K562 (cell line): ENCODE measurements at regions not wholly inside any gene's neighbourhood (a gene's known extent, or its start where the extent isn't known, plus 50 kb on each side); places are given as distances from the start of the nearest gene placed in this dataset.
A peak's percentile ranks its signal among the peaks of the same experiment; 100 is the strongest.

Experiments
- ATAC-seq: fragments of 200-7000 bp; cut with Tn5 transposase; 3 replicates; pipeline ENCODE4 v1.9.1; 2020; ENCODE audit warnings: moderate library complexity
- BruUV-seq: library from RNA; stranded (reverse); fragments of 400-500 nt; replicated peaks from 2 replicates; lab custom pipeline; 2021; lab: Mats Ljungman, UMichigan
- CTCF ChIA-PET: fragments of 300-600 bp; formaldehyde crosslinking; extraction: SDS; loops from one replicate; lab custom pipeline; 2021; ENCODE audit warnings: low intra/inter-chr PET ratio; lab: Yijun Ruan, JAX
- POLR2A ChIA-PET: fragments of 300-600, 350-650 bp; sonication (Branson Sonifier 250); formaldehyde crosslinking; extraction: SDS; loops from one replicate; lab custom pipeline; 2021; ENCODE audit warnings: antibody characterized with exemption, inconsistent platforms; lab: Yijun Ruan, JAX
- DNase-seq, 4 experiments: peaks; one replicate each; pipeline versions ENCODE4 v3.0.0 to v3.0.0-alpha.2; 2011 to 2018; ENCODE audit warnings: low spot score in 3 of 4, mixed read lengths in 3 of 4; ENCODE audit errors: extremely low read depth in 1 of 4
- FAIRE-seq: peaks from 2 replicates; lab custom pipeline; 2011; peaks lifted over from hg19 to GRCh38; lab: Jason Lieb, UNC
- H2AFZ ChIP-seq: 2 replicates; pipeline ENCODE4 v1.6.0; 2011; ENCODE audit warnings: low read depth, low read length, control low read depth, inconsistent platforms
- H3K27ac ChIP-seq: fragments of 200-600 bp; 3 replicates; pipeline ENCODE4 v1.8.0; 2011; ENCODE audit warnings: low read depth, mild to moderate bottlenecking, control low read depth, inconsistent platforms, low read length, moderate library complexity, mixed read lengths; ENCODE audit errors: extremely low read depth
- H3K27me3 ChIP-seq, 2 experiments: fragments of 300-600 bp in 1 of 2; 2 replicates in 1 of 2; 3 replicates in 1 of 2; pipeline versions ENCODE4 v1.6.0 to v1.8.0; 2011; ENCODE audit warnings: inconsistent platforms in 2 of 2, low read length in 2 of 2, mild to moderate bottlenecking in 1 of 2, mixed read lengths in 1 of 2, moderate library complexity in 1 of 2; ENCODE audit not compliant: control insufficient read depth in 2 of 2, insufficient read depth in 2 of 2
- H3K36me3 ChIP-seq: fragments of 300-600 bp; 3 replicates; pipeline ENCODE4 v1.8.0; 2011; ENCODE audit warnings: mild to moderate bottlenecking, low read length, inconsistent platforms; ENCODE audit not compliant: control insufficient read depth, insufficient read depth
- H3K4me1 ChIP-seq, 2 experiments: fragments of 200-600 bp in 1 of 2; replicated peaks in 1 of 2; 2 replicates in 1 of 2; 3 replicates in 1 of 2; pipeline versions ENCODE4 v1.5.1 to v1.8.0; 2011; ENCODE audit warnings: inconsistent platforms in 2 of 2, low read length in 2 of 2, mild to moderate bottlenecking in 1 of 2, mixed read lengths in 1 of 2, moderate library complexity in 1 of 2; ENCODE audit not compliant: control insufficient read depth in 2 of 2, insufficient read depth in 2 of 2
- H3K4me2 ChIP-seq: 2 replicates; pipeline ENCODE4 v1.6.1; 2011; ENCODE audit warnings: low read length, control low read depth, inconsistent platforms, mixed read lengths; ENCODE audit not compliant: insufficient read depth
- H3K4me3 ChIP-seq: fragments of 200-600 bp; sonication (generic), shearing (Covaris generic); 2 replicates; pipeline ENCODE4 v1.5.1; 2016; ENCODE audit warnings: control low read depth, inconsistent platforms
- H3K79me2 ChIP-seq: fragments of 200-600 bp; 3 replicates; pipeline ENCODE4 v1.8.0; 2011; ENCODE audit warnings: low read length, inconsistent platforms; ENCODE audit not compliant: control insufficient read depth, insufficient read depth
- H3K9ac ChIP-seq, 2 experiments: 2 replicates each; pipeline versions ENCODE4 v1.6.0 to v1.6.1; 2011; ENCODE audit warnings: low read depth in 2 of 2, low read length in 2 of 2, control low read depth in 1 of 2, inconsistent platforms in 1 of 2, mild to moderate bottlenecking in 1 of 2, mixed read lengths in 1 of 2; ENCODE audit not compliant: insufficient read depth in 1 of 2
- H3K9me1 ChIP-seq: one replicate; pipeline ENCODE4 v1.6.0; 2011; ENCODE audit warnings: inconsistent platforms, mild to moderate bottlenecking, low read length, moderate library complexity; ENCODE audit not compliant: control insufficient read depth, insufficient read depth
- H3K9me3 ChIP-seq: replicated peaks from 2 replicates; pipeline ENCODE4 v1.5.1; 2011; ENCODE audit warnings: low read depth, low read length, inconsistent platforms; ENCODE audit not compliant: control insufficient read depth, insufficient read depth
- H4K20me1 ChIP-seq: replicated peaks from 2 replicates; pipeline ENCODE4 v1.6.1; 2011; ENCODE audit warnings: low read length, inconsistent platforms, mixed read lengths; ENCODE audit not compliant: control insufficient read depth, insufficient read depth
- BMI1 ChIP-seq: fragments of 150-350 bp; IDR thresholded peaks from 2 replicates; pipeline ENCODE4 v1.6.1; 2014; ENCODE audit warnings: low read length
- HDAC3 ChIP-seq: fragments of 450-650 bp; IDR thresholded peaks from 2 replicates; pipeline ENCODE4 v1.6.1; 2018; ENCODE audit warnings: borderline replicate concordance, mild to moderate bottlenecking, moderate library complexity; ENCODE audit not compliant: partially characterized antibody
- HDAC8 ChIP-seq: fragments of 450-650 bp; IDR thresholded peaks from 2 replicates; pipeline ENCODE4 v1.6.1; 2016; ENCODE audit warnings: mild to moderate bottlenecking, missing genetic modification characterization, moderate library complexity, missing compliant biosample characterization
- JUN ChIP-seq, 2 experiments: sonication (generic) in 1 of 2; formaldehyde crosslinking in 1 of 2; IDR thresholded peaks; 2 replicates each; pipeline versions ENCODE4 v1.6.1 to v1.8.0; 2012 to 2022; ENCODE audit warnings: borderline replicate concordance in 2 of 2, mild to moderate bottlenecking in 2 of 2, improper control_type of control experiment in 1 of 2, low read depth in 1 of 2, low read length in 1 of 2, missing genetic modification reagents in 1 of 2
- KHSRP ChIP-seq: fragments of 450-650 bp; IDR thresholded peaks from 2 replicates; pipeline ENCODE4 v1.6.1; 2017
- NFIX ChIP-seq: fragments of 250-450 bp; sonication (Bioruptor Pico); IDR thresholded peaks from 2 replicates; pipeline ENCODE4 v1.4.0; 2020; ENCODE audit warnings: low read depth, mild to moderate bottlenecking, moderate library complexity
- RFX5 ChIP-seq: IDR thresholded peaks from 2 replicates; pipeline ENCODE4 v1.6.1; 2011; ENCODE audit warnings: low read depth, mild to moderate bottlenecking, improper control_type of control experiment, low read length
- STAG1 ChIP-seq: sonication (generic); formaldehyde crosslinking; IDR thresholded peaks from 2 replicates; pipeline ENCODE4 v1.5.0; 2020; ENCODE audit warnings: missing genetic modification reagents, borderline replicate concordance
- STAT5A ChIP-seq: IDR thresholded peaks from 2 replicates; pipeline ENCODE4 v1.6.1; 2012; ENCODE audit warnings: low read length, inconsistent platforms, borderline replicate concordance
- TAF15 ChIP-seq: fragments of 200-400 bp; formaldehyde crosslinking; IDR thresholded peaks from 2 replicates; pipeline ENCODE4 v1.6.1; 2017; ENCODE audit warnings: mild to moderate bottlenecking, low read depth, low read length, moderate library complexity
- ZKSCAN8 ChIP-seq: fragments of 200-800 bp; sonication (Bioruptor generic); IDR thresholded peaks from 2 replicates; pipeline ENCODE4 v1.6.1; 2016; ENCODE audit warnings: missing genetic modification characterization, missing compliant biosample characterization
- ZNF274 ChIP-seq: IDR thresholded peaks from 2 replicates; pipeline ENCODE4 v1.6.1; 2011; ENCODE audit warnings: low read depth, mild to moderate bottlenecking, low read length, moderate library complexity, borderline replicate concordance
- ZNF3 ChIP-seq: fragments of 250-450 bp; sonication (Bioruptor Pico); IDR thresholded peaks from 2 replicates; pipeline ENCODE4 v1.5.0; 2021; ENCODE audit warnings: mild to moderate bottlenecking, moderate library complexity
- WGBS: fragments of 100-300 bp; shearing (Covaris generic); methylation state at CpG from one replicate; pipeline ENCODE4 v1.1.6; 2016; ENCODE audit warnings: low coverage, mixed read lengths; ENCODE audit not compliant: insufficient coverage; ENCODE audit errors: missing lambda C conversion rate; 5-methylcytosine and 5-hydroxymethylcytosine counted together
- in situ Hi-C: fragments of 300-500 bp; cut with MboI; formaldehyde crosslinking; loops from 4 replicates; pipeline ENCODE4 v1.15.0; 2018; ENCODE audit warnings: inconsistent platforms, mixed read lengths
- intact Hi-C: fragments of 100-400 bp; cut with micrococcal nuclease; formaldehyde crosslinking; loops from 2 replicates; pipeline ENCODE4 v1.14.2; 2022
- TF ChIP-seq, protein P1 (sequence below), 2 experiments: fragments of 450-650 bp; conservative IDR thresholded peaks; 2 replicates each; pipeline ENCODE4 v1.6.1; 2017; ENCODE audit warnings: mild to moderate bottlenecking in 2 of 2, moderate library complexity in 2 of 2
- TF ChIP-seq, protein P2 (sequence below): sonication (generic); formaldehyde crosslinking; IDR thresholded peaks from 2 replicates; pipeline ENCODE4 v1.8.1; 2023; ENCODE audit warnings: mild to moderate bottlenecking, missing genetic modification reagents, moderate library complexity
- TF ChIP-seq, protein P3 (sequence below): IDR thresholded peaks from 2 replicates; pipeline ENCODE4 v1.6.1; 2012; ENCODE audit warnings: low read depth, low read length, improper control_type of control experiment, borderline replicate concordance
- TF ChIP-seq, protein P4 (sequence below): IDR thresholded peaks from 2 replicates; pipeline ENCODE4 v1.6.1; 2014; ENCODE audit warnings: antibody characterized with exemption

DNA sequence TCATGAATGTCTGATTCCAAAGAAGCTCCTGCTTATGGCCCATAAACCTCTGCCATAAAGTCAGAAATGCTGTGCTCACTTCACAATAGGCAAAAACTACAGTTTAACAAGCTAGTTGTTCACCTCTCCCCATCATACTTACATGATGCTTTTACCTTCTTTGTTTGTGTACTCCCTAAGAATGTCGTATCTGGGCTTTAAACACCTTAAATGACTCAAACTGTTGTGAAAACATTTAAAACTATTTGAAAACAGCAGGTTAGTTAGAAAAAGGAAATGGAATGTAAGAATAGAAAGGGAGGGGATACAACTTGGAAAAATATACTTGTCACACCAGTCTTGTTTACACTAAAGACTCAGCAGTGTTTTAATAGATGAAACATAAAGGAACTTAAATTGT is 128.2 kb upstream of the AGR3 start:
- ATAC-seq (no peak), FAIRE-seq (peak; percentile 11), DNase-seq (no peak)
- intact Hi-C loops: loop anchor here (10.0 kb wide), 1 partner anchor 125 kb away; no protein-coding TSS in a partner anchor
- H3K27me3 ChIP-seq: no peaks in the 10 kb centered on the region
- H3K27ac ChIP-seq: no peak overlapping the region
- H3K9me1 ChIP-seq: no peaks in the 10 kb centered on the region
- ChIA-PET POLR2A (no interaction called here), CTCF (no interaction called here)
- H3K4me1 ChIP-seq: no peaks in the 10 kb centered on the region
- H3K36me3 ChIP-seq: no peaks in the 10 kb centered on the region
- no peak overlapping the region for H2AFZ ChIP-seq
- no peak overlapping the region for H3K4me3 ChIP-seq
- no peak overlapping the region for H3K9ac ChIP-seq
- no peaks in the 10 kb centered on the region for H4K20me1 ChIP-seq
- in situ Hi-C loops: no loop called here
- WGBS: 5% methylated on average over 1 of the region's 1 CpG
- no peaks in the 10 kb centered on the region for H3K9me3 ChIP-seq
- TF ChIP-seq, protein P1, sequence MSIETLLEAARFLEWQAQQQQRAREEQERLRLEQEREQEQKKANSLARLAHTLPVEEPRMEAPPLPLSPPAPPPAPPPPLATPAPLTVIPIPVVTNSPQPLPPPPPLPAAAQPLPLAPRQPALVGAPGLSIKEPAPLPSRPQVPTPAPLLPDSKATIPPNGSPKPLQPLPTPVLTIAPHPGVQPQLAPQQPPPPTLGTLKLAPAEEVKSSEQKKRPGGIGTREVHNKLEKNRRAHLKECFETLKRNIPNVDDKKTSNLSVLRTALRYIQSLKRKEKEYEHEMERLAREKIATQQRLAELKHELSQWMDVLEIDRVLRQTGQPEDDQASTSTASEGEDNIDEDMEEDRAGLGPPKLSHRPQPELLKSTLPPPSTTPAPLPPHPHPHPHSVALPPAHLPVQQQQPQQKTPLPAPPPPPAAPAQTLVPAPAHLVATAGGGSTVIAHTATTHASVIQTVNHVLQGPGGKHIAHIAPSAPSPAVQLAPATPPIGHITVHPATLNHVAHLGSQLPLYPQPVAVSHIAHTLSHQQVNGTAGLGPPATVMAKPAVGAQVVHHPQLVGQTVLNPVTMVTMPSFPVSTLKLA (conservative IDR thresholded peaks at IDR 0.05): no peak
- TF ChIP-seq KHSRP (no peak), NFIX (no peak), HDAC8 (tag) (no peak), ZNF274 (no peak), STAG1 (no peak), RFX5 (no peak), ZNF3 (no peak), ZKSCAN8 (CRISPR knock-in tag) (no peak), HDAC3 (no peak), JUN (IDR thresholded peaks at IDR 0.05; ENCODE audit: borderline replicate concordance, low read depth, low read length) (no peak), JUN (CRISPR knock-in tag; IDR thresholded peaks at IDR 0.05; ENCODE audit: borderline replicate concordance) (no peak), STAT5A (no peak), TAF15 (no peak), BMI1 (no peak)
- TF ChIP-seq, protein P2, sequence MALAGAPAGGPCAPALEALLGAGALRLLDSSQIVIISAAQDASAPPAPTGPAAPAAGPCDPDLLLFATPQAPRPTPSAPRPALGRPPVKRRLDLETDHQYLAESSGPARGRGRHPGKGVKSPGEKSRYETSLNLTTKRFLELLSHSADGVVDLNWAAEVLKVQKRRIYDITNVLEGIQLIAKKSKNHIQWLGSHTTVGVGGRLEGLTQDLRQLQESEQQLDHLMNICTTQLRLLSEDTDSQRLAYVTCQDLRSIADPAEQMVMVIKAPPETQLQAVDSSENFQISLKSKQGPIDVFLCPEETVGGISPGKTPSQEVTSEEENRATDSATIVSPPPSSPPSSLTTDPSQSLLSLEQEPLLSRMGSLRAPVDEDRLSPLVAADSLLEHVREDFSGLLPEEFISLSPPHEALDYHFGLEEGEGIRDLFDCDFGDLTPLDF (CRISPR knock-in tag): no peak
- TF ChIP-seq, protein P3, sequence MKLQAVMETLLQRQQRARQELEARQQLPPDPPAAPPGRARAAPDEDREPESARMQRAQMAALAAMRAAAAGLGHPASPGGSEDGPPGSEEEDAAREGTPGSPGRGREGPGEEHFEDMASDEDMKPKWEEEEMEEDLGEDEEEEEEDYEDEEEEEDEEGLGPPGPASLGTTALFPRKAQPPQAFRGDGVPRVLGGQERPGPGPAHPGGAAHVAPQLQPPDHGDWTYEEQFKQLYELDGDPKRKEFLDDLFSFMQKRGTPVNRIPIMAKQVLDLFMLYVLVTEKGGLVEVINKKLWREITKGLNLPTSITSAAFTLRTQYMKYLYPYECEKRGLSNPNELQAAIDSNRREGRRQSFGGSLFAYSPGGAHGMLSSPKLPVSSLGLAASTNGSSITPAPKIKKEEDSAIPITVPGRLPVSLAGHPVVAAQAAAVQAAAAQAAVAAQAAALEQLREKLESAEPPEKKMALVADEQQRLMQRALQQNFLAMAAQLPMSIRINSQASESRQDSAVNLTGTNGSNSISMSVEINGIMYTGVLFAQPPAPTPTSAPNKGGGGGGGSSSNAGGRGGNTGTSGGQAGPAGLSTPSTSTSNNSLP: no peak
- TF ChIP-seq, protein P4, sequence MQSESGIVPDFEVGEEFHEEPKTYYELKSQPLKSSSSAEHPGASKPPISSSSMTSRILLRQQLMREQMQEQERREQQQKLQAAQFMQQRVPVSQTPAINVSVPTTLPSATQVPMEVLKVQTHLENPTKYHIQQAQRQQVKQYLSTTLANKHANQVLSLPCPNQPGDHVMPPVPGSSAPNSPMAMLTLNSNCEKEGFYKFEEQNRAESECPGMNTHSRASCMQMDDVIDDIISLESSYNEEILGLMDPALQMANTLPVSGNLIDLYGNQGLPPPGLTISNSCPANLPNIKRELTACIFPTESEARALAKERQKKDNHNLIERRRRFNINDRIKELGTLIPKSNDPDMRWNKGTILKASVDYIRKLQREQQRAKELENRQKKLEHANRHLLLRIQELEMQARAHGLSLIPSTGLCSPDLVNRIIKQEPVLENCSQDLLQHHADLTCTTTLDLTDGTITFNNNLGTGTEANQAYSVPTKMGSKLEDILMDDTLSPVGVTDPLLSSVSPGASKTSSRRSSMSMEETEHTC: no peak
- no TSS peak for BruUV-seq
- H3K79me2 ChIP-seq: no peaks in the 10 kb centered on the region
- H3K4me2 ChIP-seq: no peak overlapping the region
